ENCODE measurements at regions not wholly inside any gene's neighbourhood (a gene's known extent, or its start where the extent isn't known, plus 50 kb on each side); places are given as distances from the start of the nearest gene placed in this dataset.

DNA sequence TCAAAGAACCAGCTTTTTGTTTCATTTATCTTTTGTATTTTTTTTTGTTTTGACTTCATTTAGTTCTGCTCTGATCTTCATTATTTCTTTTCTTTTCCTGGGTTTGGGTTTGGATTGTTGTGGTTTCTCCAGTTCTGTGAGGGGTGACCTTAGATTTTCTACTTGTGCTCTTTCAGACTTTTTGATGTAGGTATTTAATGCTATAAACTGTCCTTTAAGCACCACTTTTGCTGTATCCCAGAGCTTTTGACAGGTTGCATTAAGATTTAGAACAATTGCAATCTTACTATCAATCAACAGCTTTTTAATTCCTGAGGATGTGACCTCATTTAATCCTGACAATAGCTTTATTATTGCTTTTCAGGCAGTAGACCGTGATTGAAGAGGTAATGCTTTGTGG, 94.3 kb downstream of the ZNF280B start:
- no peaks in the 10 kb centered on the region for H3K9me3 ChIP-seq
- no peak for DNase-seq (ENCODE audit: low read depth in 1 of 2, low spot score in 1 of 2)
- no peak for FAIRE-seq
- CTCF ChIA-PET = interaction anchor here (0.6 to 1.3 kb wide), 4 partner anchors 8 to 182 kb away, joined by 3 to 5 read pairs (median 4); no protein-coding TSS in a partner anchor
- no peak overlapping the region for H3K27ac ChIP-seq
- 0% methylated on average over 1 of the region's 1 CpG for WGBS (ENCODE audit: missing lambda C conversion rate)
- TF ChIP-seq ZNF302 (CRISPR knock-in tag; IDR thresholded peaks at IDR 0.05) = no peak
- no peak overlapping the region for H3K4me2 ChIP-seq
- no peak for ATAC-seq
- POLR2A ChIA-PET = no interaction called here
- H3K4me3 ChIP-seq = no peak overlapping the region
- H3K4me1 ChIP-seq = no peaks in the 10 kb centered on the region

- Histone ChIP-seq H3K9me3 (no peaks in the 10 kb centered on the region), H3K4me3 (no peak overlapping the region), H3K27ac (no peak overlapping the region), H3K4me1 (no peaks in the 10 kb centered on the region), H3K4me2 (no peak overlapping the region)
- POLR2A ChIA-PET = no interaction called here
- CTCF ChIA-PET = interaction anchor here (1.3 kb wide), 1 partner anchor 14 kb away, joined by 7 read pairs; no protein-coding TSS in a partner anchor
- WGBS (ENCODE audit: missing lambda C conversion rate) = 33% methylated on average over 9 of the region's 9 CpGs
- DNase-seq (ENCODE audit: low read depth in 1 of 2, low spot score in 1 of 2) = no peak
- ATAC-seq = no peak
- no peak for TF ChIP-seq CHD2 (IDR thresholded peaks at IDR 0.05; ENCODE audit: low read length, partially characterized antibody)
- TF ChIP-seq, protein P1, sequence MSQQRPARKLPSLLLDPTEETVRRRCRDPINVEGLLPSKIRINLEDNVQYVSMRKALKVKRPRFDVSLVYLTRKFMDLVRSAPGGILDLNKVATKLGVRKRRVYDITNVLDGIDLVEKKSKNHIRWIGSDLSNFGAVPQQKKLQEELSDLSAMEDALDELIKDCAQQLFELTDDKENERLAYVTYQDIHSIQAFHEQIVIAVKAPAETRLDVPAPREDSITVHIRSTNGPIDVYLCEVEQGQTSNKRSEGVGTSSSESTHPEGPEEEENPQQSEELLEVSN (IDR thresholded peaks at IDR 0.05; ENCODE audit: borderline replicate concordance, low read depth) = no peak
- TF ChIP-seq HEYL (CRISPR knock-in tag; IDR thresholded peaks at IDR 0.05) = no peak
- no peak for FAIRE-seq
These were observed 90.9 kb downstream of the ZNF280B start for GRCh38 chr22:22417495-22418162.

GRCh38 chr22:22418163-22418549, 90.4 kb downstream of the ZNF280B start:
- ATAC-seq (no peak), DNase-seq (ENCODE audit: low read depth in 1 of 2, low spot score in 1 of 2) (no peak), FAIRE-seq (no peak)
- no peak overlapping the region for H3K27ac ChIP-seq
- H3K4me2 ChIP-seq = no peak overlapping the region
- no peaks in the 10 kb centered on the region for H3K4me1 ChIP-seq
- 50% methylated on average over 2 of the region's 2 CpGs for WGBS (ENCODE audit: missing lambda C conversion rate)
- ChIA-PET POLR2A (no interaction called here), CTCF (interaction anchor here (0.6 to 1.3 kb wide), 3 partner anchors 14 to 597 kb away, joined by 3 to 7 read pairs (median 3); no protein-coding TSS in a partner anchor)
- no peak overlapping the region for H3K4me3 ChIP-seq
- TF ChIP-seq, protein P2, sequence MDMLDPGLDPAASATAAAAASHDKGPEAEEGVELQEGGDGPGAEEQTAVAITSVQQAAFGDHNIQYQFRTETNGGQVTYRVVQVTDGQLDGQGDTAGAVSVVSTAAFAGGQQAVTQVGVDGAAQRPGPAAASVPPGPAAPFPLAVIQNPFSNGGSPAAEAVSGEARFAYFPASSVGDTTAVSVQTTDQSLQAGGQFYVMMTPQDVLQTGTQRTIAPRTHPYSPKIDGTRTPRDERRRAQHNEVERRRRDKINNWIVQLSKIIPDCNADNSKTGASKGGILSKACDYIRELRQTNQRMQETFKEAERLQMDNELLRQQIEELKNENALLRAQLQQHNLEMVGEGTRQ (IDR thresholded peaks at IDR 0.05) = no peak
- H3K9me3 ChIP-seq = no peaks in the 10 kb centered on the region

GRCh38 chr22:22418957-22419356, 89.6 kb downstream of the ZNF280B start:
- Histone ChIP-seq H3K27ac (no peak overlapping the region), H3K4me1 (no peaks in the 10 kb centered on the region), H3K4me2 (no peak overlapping the region), H3K9me3 (no peaks in the 10 kb centered on the region), H3K4me3 (no peak overlapping the region)
- no peak for ATAC-seq
- no peak for FAIRE-seq
- POLR2A ChIA-PET = no interaction called here
- CTCF ChIA-PET = interaction anchor here (1.1 to 4.2 kb wide), 2 partner anchors 12 to 62 kb away, joined by 3 to 30 read pairs; no protein-coding TSS in a partner anchor
- DNase-seq (ENCODE audit: low read depth in 1 of 2, low spot score in 1 of 2) = no peak
- WGBS (ENCODE audit: missing lambda C conversion rate) = 0% methylated on average over 2 of the region's 2 CpGs
- no peak for TF ChIP-seq POLR2A (IDR thresholded peaks at IDR 0.05; ENCODE audit: low read length)
- no peak for TF ChIP-seq TFCP2L1 (CRISPR knock-in tag; IDR thresholded peaks at IDR 0.05)
- TF ChIP-seq CBX2 (IDR thresholded peaks at IDR 0.05; ENCODE audit: borderline replicate concordance, low read depth) = no peak
- TF ChIP-seq TP53 (CRISPR knock-in tag; IDR thresholded peaks at IDR 0.05) = no peak
- no peak for TF ChIP-seq ZSCAN20 (CRISPR knock-in tag; IDR thresholded peaks at IDR 0.05)
- TF ChIP-seq SREBF2 (IDR thresholded peaks at IDR 0.05) = no peak
- no peak for TF ChIP-seq JUN (IDR thresholded peaks at IDR 0.05)
- TF ChIP-seq, protein P3, sequence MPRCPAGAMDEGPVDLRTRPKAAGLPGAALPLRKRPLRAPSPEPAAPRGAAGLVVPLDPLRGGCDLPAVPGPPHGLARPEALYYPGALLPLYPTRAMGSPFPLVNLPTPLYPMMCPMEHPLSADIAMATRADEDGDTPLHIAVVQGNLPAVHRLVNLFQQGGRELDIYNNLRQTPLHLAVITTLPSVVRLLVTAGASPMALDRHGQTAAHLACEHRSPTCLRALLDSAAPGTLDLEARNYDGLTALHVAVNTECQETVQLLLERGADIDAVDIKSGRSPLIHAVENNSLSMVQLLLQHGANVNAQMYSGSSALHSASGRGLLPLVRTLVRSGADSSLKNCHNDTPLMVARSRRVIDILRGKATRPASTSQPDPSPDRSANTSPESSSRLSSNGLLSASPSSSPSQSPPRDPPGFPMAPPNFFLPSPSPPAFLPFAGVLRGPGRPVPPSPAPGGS (IDR thresholded peaks at IDR 0.05) = no peak
- TF ChIP-seq RAD21 (conservative IDR thresholded peaks at IDR 0.05 in 1 of 2, IDR thresholded peaks at IDR 0.05 in 1 of 2) = no peak
- TF ChIP-seq CTCF (IDR thresholded peaks at IDR 0.05) = no peak
- TF ChIP-seq POLR2AphosphoS2 (conservative IDR thresholded peaks at IDR 0.05; ENCODE audit: low read length) = no peak
- TF ChIP-seq ATOH8 (CRISPR knock-in tag; IDR thresholded peaks at IDR 0.05; ENCODE audit: low read depth) = no peak
- TF ChIP-seq CHD2 (IDR thresholded peaks at IDR 0.05; ENCODE audit: low read length, partially characterized antibody) = no peak
- TF ChIP-seq, protein P4, sequence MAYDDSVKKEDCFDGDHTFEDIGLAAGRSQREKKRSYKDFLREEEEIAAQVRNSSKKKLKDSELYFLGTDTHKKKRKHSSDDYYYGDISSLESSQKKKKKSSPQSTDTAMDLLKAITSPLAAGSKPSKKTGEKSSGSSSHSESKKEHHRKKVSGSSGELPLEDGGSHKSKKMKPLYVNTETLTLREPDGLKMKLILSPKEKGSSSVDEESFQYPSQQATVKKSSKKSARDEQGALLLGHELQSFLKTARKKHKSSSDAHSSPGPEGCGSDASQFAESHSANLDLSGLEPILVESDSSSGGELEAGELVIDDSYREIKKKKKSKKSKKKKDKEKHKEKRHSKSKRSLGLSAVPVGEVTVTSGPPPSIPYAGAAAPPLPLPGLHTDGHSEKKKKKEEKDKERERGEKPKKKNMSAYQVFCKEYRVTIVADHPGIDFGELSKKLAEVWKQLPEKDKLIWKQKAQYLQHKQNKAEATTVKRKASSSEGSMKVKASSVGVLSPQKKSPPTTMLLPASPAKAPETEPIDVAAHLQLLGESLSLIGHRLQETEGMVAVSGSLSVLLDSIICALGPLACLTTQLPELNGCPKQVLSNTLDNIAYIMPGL (CRISPR knock-in tag; IDR thresholded peaks at IDR 0.05; ENCODE audit: borderline replicate concordance) = no peak
- no peak for TF ChIP-seq NR3C1 (IDR thresholded peaks at IDR 0.05)
- TF ChIP-seq EHMT2 (IDR thresholded peaks at IDR 0.05; ENCODE audit: low read depth) = no peak
- TF ChIP-seq FOSB (CRISPR knock-in tag; IDR thresholded peaks at IDR 0.05) = no peak
- no peak for TF ChIP-seq PHF8 (IDR thresholded peaks at IDR 0.05; ENCODE audit: borderline replicate concordance, low read depth)

All from A549 (cell line).